ENCODE measurements at regions not wholly inside any gene's neighbourhood (a gene's known extent, or its start where the extent isn't known, plus 50 kb on each side); places are given as distances from the start of the nearest gene placed in this dataset.

DNA sequence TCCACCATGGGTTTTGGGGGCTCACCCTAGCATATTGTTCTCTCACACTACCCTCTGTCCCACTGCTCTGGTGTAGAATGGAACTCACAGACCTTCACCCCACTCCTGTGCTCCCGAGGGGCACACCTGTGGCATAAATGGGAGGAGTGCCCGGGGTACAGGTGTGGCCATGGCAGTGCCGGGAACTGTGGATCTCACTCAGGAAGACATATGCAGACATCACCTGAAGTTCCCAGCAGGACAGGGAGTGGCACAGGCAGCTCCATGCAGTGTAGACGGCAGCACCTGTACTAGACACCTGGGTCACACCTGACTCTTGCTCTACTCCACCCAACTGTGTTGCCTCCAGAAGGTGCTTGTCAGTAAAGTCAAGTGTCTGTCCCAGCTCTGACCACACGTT is 57.6 kb upstream of the MRPS22 start:
- no peak for DNase-seq
- intact Hi-C loops (cut with DNase I) = no loop called here
- Histone ChIP-seq H3K9me3 (no peaks in the 10 kb centered on the region), H3K4me1 (no peaks in the 10 kb centered on the region), H3K27me3 (no peaks in the 10 kb centered on the region), H3K36me3 (no peaks in the 10 kb centered on the region), H3K27ac (no peak overlapping the region), H3K4me3 (no peak overlapping the region)
- 20 to 72% methylated on average over 1 to 4 of the region's 5 CpGs for WGBS, 2 donors
- TF ChIP-seq, protein P1, sequence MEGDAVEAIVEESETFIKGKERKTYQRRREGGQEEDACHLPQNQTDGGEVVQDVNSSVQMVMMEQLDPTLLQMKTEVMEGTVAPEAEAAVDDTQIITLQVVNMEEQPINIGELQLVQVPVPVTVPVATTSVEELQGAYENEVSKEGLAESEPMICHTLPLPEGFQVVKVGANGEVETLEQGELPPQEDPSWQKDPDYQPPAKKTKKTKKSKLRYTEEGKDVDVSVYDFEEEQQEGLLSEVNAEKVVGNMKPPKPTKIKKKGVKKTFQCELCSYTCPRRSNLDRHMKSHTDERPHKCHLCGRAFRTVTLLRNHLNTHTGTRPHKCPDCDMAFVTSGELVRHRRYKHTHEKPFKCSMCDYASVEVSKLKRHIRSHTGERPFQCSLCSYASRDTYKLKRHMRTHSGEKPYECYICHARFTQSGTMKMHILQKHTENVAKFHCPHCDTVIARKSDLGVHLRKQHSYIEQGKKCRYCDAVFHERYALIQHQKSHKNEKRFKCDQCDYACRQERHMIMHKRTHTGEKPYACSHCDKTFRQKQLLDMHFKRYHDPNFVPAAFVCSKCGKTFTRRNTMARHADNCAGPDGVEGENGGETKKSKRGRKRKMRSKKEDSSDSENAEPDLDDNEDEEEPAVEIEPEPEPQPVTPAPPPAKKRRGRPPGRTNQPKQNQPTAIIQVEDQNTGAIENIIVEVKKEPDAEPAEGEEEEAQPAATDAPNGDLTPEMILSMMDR (IDR thresholded peaks at IDR 0.05) = no peak
- TF ChIP-seq POLR2A (IDR thresholded peaks at IDR 0.05) = no peak

DNA sequence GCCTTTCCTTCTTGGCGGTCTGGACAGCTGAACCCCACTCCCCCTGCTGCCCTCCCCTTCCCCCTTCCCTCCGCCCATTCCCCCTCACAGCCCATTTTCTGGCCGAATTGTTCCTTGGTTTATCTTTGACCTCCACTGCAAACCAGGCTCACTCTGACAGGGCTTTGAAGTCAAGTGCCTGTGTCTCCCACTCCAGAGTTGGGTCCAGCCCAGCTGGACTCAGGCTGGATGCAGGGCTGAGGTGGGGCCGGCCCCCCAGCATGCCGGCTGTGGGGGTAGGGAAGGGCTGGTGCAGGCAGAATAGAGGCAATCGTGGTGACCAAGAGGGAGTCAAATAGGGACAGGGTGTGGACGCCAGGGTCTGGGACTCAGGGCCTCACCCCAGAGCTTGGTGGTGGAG is 57.0 kb upstream of the MRPS22 start:
- intact Hi-C loops (cut with DNase I) = no loop called here
- Histone ChIP-seq H3K27me3 (no peaks in the 10 kb centered on the region), H3K36me3 (no peaks in the 10 kb centered on the region), H3K9me3 (no peaks in the 10 kb centered on the region), H3K4me3 (no peak overlapping the region), H3K27ac (no peak overlapping the region), H3K4me1 (no peaks in the 10 kb centered on the region)
- 75 to 76% methylated on average over 3 to 6 of the region's 7 CpGs for WGBS, 2 donors
- no peak for DNase-seq
- no peak for TF ChIP-seq POLR2A (IDR thresholded peaks at IDR 0.05)
- TF ChIP-seq, protein P1 (IDR thresholded peaks at IDR 0.05) = no peak

DNA sequence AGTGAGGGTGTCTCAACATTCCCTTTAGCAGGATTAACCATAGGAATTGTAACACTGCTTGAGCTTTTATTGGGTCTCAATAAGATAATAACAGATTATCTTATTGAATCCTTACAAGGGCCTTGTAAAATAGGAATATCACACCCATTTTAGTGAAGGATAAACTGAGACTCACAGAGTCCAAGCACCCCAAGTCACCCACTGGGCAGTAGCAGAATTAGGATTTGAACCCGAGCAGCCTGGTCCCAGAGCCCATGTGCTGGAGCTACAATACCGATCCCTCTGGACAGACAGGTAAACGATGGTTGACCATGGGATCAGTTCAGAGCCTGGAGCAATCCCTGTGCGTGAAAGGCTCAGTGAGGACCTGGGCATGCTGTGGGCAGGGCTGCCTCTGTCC is 56.3 kb upstream of the MRPS22 start:
- TF ChIP-seq, protein P1 (IDR thresholded peaks at IDR 0.05) = no peak
- no peak for TF ChIP-seq POLR2A (IDR thresholded peaks at IDR 0.05)
- Histone ChIP-seq H3K4me1 (no peaks in the 10 kb centered on the region), H3K36me3 (no peaks in the 10 kb centered on the region), H3K27ac (no peak overlapping the region), H3K27me3 (no peaks in the 10 kb centered on the region), H3K4me3 (no peak overlapping the region), H3K9me3 (no peaks in the 10 kb centered on the region)
- DNase-seq = no peak
- 74 to 97% methylated on average over 4 of the region's 4 CpGs for WGBS, 2 donors
- intact Hi-C loops (cut with DNase I) = no loop called here

DNA sequence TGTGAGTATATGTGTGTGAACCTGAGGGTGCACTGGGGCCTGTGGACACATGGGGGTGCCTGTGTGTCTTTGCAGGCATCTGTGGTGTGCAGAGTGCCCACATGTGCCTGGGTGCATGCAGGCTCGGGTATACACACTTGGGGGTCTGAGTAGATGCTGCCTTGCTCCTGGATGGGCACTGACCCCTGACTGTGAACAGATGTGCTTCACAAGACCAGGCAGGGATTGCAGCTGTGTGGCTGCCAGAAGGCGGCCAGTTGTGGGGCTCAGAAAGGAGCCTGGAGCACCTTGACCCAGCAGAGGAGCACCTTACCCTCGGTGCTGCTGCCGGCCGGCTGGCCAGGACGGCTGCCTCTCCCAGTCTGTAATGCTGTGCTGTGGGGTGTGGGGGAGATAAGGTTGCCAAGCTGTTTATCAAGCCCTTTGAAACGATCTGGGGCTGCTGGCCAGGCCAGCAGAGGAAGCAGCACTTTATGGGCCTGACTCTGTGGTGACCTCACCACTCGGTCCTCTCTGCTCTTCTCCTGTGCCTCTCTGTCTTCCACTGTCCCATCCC is 55.5 kb upstream of the MRPS22 start:
- H3K4me3 ChIP-seq = no peak overlapping the region
- no peak for DNase-seq
- 60% methylated on average over 2 of the region's 8 CpGs; no CpG with 5 or more reads in 1 of the 2 donors for WGBS, 2 donors
- H3K27me3 ChIP-seq = no peaks in the 10 kb centered on the region
- no peak overlapping the region for H3K27ac ChIP-seq
- H3K36me3 ChIP-seq = no peaks in the 10 kb centered on the region
- H3K4me1 ChIP-seq = no peaks in the 10 kb centered on the region
- no peaks in the 10 kb centered on the region for H3K9me3 ChIP-seq
- TF ChIP-seq, protein P1 (IDR thresholded peaks at IDR 0.05) = no peak
- TF ChIP-seq POLR2A (IDR thresholded peaks at IDR 0.05) = no peak
- intact Hi-C loops (cut with DNase I) = no loop called here

DNA sequence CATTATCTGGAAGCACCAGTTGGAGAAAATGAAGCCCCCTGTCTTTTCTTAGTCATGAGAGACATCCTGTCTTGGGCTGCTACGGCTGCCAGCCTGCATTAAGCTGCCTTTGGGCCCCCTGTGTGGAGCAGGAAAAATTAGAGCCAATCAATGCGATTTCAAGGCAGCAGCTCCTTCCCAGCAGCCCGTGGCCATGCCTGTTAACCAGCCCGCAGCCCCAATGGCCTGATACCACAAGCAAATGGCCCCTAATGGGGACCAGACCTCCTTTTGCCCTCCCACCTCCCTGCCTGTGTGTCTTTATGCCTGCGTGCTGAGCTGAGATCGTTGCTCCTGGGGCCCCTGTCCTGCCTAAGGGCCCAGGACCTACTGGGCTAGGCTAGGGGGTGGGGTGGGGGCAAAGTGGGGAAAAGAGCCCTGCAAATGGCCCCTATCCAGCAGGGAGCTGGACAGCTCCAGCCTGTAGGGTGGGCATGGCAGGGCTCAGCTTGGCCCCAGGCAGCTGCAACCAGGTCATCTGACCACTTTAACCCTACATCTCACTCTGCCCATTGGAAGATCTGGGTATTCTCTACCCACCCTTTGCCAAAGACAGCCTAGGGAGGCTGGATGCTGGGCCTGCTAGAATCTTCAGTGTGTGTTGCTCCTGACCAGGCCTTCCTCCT is 53.8 kb upstream of the MRPS22 start:
- no peak for DNase-seq
- no peak overlapping the region for H3K4me3 ChIP-seq
- TF ChIP-seq POLR2A (IDR thresholded peaks at IDR 0.05) = no peak
- TF ChIP-seq, protein P1 (IDR thresholded peaks at IDR 0.05) = no peak
- H3K4me1 ChIP-seq = no peaks in the 10 kb centered on the region
- H3K9me3 ChIP-seq = no peaks in the 10 kb centered on the region
- 64 to 85% methylated on average over 4 to 5 of the region's 6 CpGs for WGBS, 2 donors
- no peaks in the 10 kb centered on the region for H3K27me3 ChIP-seq
- no peak overlapping the region for H3K27ac ChIP-seq
- no peaks in the 10 kb centered on the region for H3K36me3 ChIP-seq
- intact Hi-C loops (cut with DNase I) = no loop called here

All from esophagus squamous epithelium (tissue), 5 donors.